ENCODE measurements at regions not wholly inside any gene's neighbourhood (a gene's known extent, or its start where the extent isn't known, plus 50 kb on each side); places are given as distances from the start of the nearest gene placed in this dataset.
"Not testable (repeated sequence)": the region's sequence is repeated elsewhere in the genome, so short reads cannot be mapped to it uniquely, and the experiment has no call there.

GRCh38 chr5:175336781-175337180 lies 107.2 kb downstream of the DRD1 start:
- H3K4me3 ChIP-seq (ENCODE audit: low read length), result no peak overlapping the region
- DNase-seq (ENCODE audit: low read depth), result no peak

GRCh38 chr5:175335691-175336090 lies 108.3 kb downstream of the DRD1 start:
- H3K4me3 ChIP-seq (ENCODE audit: low read length), result no peak overlapping the region
- TF ChIP-seq CTCF (IDR thresholded peaks at IDR 0.05; ENCODE audit: insufficient read depth, low read depth, low read length, missing control alignments), result no peak
- DNase-seq (ENCODE audit: low read depth), result no peak

More at GRCh38 chr5:175336781-175337180, 107.2 kb downstream of the DRD1 start:
- TF ChIP-seq CTCF (IDR thresholded peaks at IDR 0.05; ENCODE audit: insufficient read depth, low read depth, low read length, missing control alignments), result no peak

GRCh38 chr5:175331173-175332036 lies 112.6 kb downstream of the DRD1 start:
- not testable (repeated sequence) for DNase-seq (ENCODE audit: low read depth); H3K4me3 ChIP-seq (ENCODE audit: low read length)

- no peak for DNase-seq (ENCODE audit: low read depth)
- TF ChIP-seq CTCF (IDR thresholded peaks at IDR 0.05; ENCODE audit: insufficient read depth, low read depth, low read length, missing control alignments), result no peak
- H3K4me3 ChIP-seq (ENCODE audit: low read length), result no peak overlapping the region
Observed at GRCh38 chr5:175329976-175330375, 114.0 kb downstream of the DRD1 start.

GRCh38 chr5:175328687-175329086 lies 115.3 kb downstream of the DRD1 start:
- no peak for DNase-seq (ENCODE audit: low read depth)
- TF ChIP-seq CTCF (IDR thresholded peaks at IDR 0.05; ENCODE audit: insufficient read depth, low read depth, low read length, missing control alignments), result no peak
- H3K4me3 ChIP-seq (ENCODE audit: low read length), result no peak overlapping the region

- no peak overlapping the region for H3K4me3 ChIP-seq (ENCODE audit: low read length)
- no peak for DNase-seq (ENCODE audit: low read depth)
- no peak for TF ChIP-seq CTCF (IDR thresholded peaks at IDR 0.05; ENCODE audit: insufficient read depth, low read depth, low read length, missing control alignments)
Observed at GRCh38 chr5:175328176-175328575, 115.8 kb downstream of the DRD1 start.

GRCh38 chr5:175325681-175326080 lies 118.3 kb downstream of the DRD1 start:
- DNase-seq (ENCODE audit: low read depth), result peak; percentile 31
- TF ChIP-seq CTCF (IDR thresholded peaks at IDR 0.05; ENCODE audit: insufficient read depth, low read depth, low read length, missing control alignments), result no peak

More at GRCh38 chr5:175325681-175326080, 118.3 kb downstream of the DRD1 start:
- no peak overlapping the region for H3K4me3 ChIP-seq (ENCODE audit: low read length)

Data from epithelial cell of esophagus (primary cell).